OCI-LY1 (cell line): ENCODE measurements at regions not wholly inside any gene's neighbourhood (a gene's known extent, or its start where the extent isn't known, plus 50 kb on each side); places are given as distances from the start of the nearest gene placed in this dataset.

Experiments used
- H2AFZ ChIP-seq: fragments of 200-600 bp; sonication (generic), shearing (Covaris generic); 2 replicates; pipeline ENCODE4 v1.6.0; 2014; ENCODE audit warnings: antibody characterized with exemption, mild to moderate bottlenecking, low read length
- H3F3A ChIP-seq: fragments of 200-600 bp; sonication (generic), shearing (Covaris generic); 2 replicates; pipeline ENCODE4 v1.6.0; 2014; ENCODE audit warnings: mild to moderate bottlenecking, antibody characterized with exemption, low read length, moderate library complexity; ENCODE audit not compliant: insufficient read depth
- H3K27ac ChIP-seq: fragments of 200-600 bp; sonication (generic); 2 replicates; pipeline ENCODE4 v1.5.1; 2014; ENCODE audit warnings: low read length, mixed run types, mild to moderate bottlenecking, low read depth; ENCODE audit not compliant: poor library complexity, severe bottlenecking
- H3K27me3 ChIP-seq: fragments of 200-600 bp; sonication (generic); 2 replicates; pipeline ENCODE4 v1.6.0; 2014; ENCODE audit warnings: antibody characterized with exemption, mild to moderate bottlenecking, low read length, moderate library complexity; ENCODE audit not compliant: insufficient read depth
- H3K36me3 ChIP-seq: fragments of 200-600 bp; sonication (generic); 2 replicates; pipeline ENCODE4 v1.6.1; 2014; ENCODE audit warnings: mild to moderate bottlenecking, antibody characterized with exemption, low read length, moderate library complexity, mixed read lengths; ENCODE audit not compliant: insufficient read depth
- H3K4me1 ChIP-seq: fragments of 200-600 bp; sonication (generic); 2 replicates; pipeline ENCODE4 v1.5.1; 2014; ENCODE audit warnings: mild to moderate bottlenecking, low read length, moderate library complexity; ENCODE audit not compliant: insufficient read depth, severe bottlenecking
- H3K4me2 ChIP-seq: fragments of 200-600 bp; sonication (generic), shearing (Covaris generic); 2 replicates; pipeline ENCODE4 v1.6.1; 2014; ENCODE audit warnings: low read length
- H3K4me3 ChIP-seq: fragments of 200-600 bp; sonication (generic); 2 replicates; pipeline ENCODE4 v1.5.1; 2014; ENCODE audit warnings: low read length, low read depth, mild to moderate bottlenecking, mixed read lengths; ENCODE audit not compliant: poor library complexity, severe bottlenecking
- H3K79me2 ChIP-seq: fragments of 200-600 bp; shearing (Covaris generic); 2 replicates; pipeline ENCODE4 v1.6.1; 2016; ENCODE audit warnings: mixed run types, low read length, mixed read lengths; ENCODE audit not compliant: insufficient read depth
- H3K9ac ChIP-seq: fragments of 200-600 bp; sonication (generic), shearing (Covaris generic); 2 replicates; pipeline ENCODE4 v1.6.1; 2014; ENCODE audit warnings: mild to moderate bottlenecking, low read length, mixed read lengths
- H3K9me2 ChIP-seq: fragments of 200-600 bp; sonication (generic), shearing (Covaris generic); 2 replicates; pipeline ENCODE4 v1.6.1; 2014; ENCODE audit warnings: low read depth, mild to moderate bottlenecking, low read length, mixed read lengths
- H3K9me3 ChIP-seq: fragments of 200-600 bp; shearing (Covaris generic); 2 replicates; pipeline ENCODE4 v1.6.1; 2014; ENCODE audit warnings: low read length, mixed read lengths
- H4K20me1 ChIP-seq: fragments of 200-600 bp; sonication (generic), shearing (Covaris generic); 2 replicates; pipeline ENCODE4 v1.6.0; 2016; ENCODE audit warnings: mild to moderate bottlenecking, low read length; ENCODE audit not compliant: insufficient read depth
- EZH2 ChIP-seq: fragments of 200-600 bp; sonication (generic), shearing (Covaris generic); IDR thresholded peaks from 2 replicates; pipeline ENCODE4 v1.8.0; 2017; ENCODE audit warnings: borderline replicate concordance, mixed run types, mild to moderate bottlenecking, antibody characterized with exemption, low read length, moderate library complexity, mixed read lengths
- TF ChIP-seq, protein P1 (sequence below): fragments of 200-600 bp; sonication (generic), shearing (Covaris generic); IDR thresholded peaks from 2 replicates; pipeline ENCODE4 v1.5.1; 2017; ENCODE audit warnings: mild to moderate bottlenecking, antibody characterized with exemption, low read length, moderate library complexity, mixed read lengths

DNA sequence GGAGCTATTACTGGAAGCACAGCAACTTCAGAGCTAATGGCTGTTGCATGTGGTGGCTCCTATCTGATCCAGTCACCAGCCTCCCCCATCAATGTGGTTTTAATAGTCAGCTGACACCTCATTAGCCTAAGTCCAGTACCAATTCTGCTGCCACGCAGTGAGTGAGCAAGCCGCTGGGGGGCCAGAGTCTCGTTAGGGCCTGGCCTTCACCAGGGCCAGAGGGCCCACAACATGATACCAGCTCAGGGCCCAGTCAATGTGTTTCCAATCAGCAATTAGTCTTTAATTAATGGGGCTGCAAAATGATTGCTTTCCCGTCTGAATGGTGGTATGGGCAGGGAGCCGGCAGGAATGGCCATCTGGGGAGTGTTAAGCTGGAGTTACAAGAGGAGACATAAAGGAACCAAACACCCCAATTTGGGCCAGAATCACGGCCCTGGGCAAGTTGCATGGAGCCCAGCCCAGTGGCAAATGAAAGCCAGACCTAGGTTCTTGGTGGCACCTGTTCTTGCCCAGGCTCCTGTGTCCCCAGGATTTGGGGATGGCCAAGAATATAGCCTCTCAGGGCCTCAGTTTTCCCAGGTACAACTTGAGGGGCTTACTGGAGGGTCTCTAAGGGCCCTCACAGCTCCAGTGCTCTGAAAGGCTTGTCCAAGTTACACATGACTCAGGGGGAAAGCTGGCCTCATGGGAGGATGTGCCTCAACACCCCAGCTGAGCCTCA is 119.2 kb downstream of the EFNB1 start:
- Histone ChIP-seq H2AFZ (no peak overlapping the region), H3K9me2 (no peaks in the 10 kb centered on the region), H3K36me3 (no peaks in the 10 kb centered on the region), H3K4me3 (no peak overlapping the region), H3K4me1 (no peaks in the 10 kb centered on the region), H3K9me3 (no peaks in the 10 kb centered on the region), H3K9ac (no peak overlapping the region), H3K4me2 (no peak overlapping the region), H3K79me2 (no peaks in the 10 kb centered on the region), H3K27me3 (no peaks in the 10 kb centered on the region), H3F3A (no peaks in the 10 kb centered on the region), H3K27ac (no peak overlapping the region), H4K20me1 (no peaks in the 10 kb centered on the region)
- TF ChIP-seq, protein P1, sequence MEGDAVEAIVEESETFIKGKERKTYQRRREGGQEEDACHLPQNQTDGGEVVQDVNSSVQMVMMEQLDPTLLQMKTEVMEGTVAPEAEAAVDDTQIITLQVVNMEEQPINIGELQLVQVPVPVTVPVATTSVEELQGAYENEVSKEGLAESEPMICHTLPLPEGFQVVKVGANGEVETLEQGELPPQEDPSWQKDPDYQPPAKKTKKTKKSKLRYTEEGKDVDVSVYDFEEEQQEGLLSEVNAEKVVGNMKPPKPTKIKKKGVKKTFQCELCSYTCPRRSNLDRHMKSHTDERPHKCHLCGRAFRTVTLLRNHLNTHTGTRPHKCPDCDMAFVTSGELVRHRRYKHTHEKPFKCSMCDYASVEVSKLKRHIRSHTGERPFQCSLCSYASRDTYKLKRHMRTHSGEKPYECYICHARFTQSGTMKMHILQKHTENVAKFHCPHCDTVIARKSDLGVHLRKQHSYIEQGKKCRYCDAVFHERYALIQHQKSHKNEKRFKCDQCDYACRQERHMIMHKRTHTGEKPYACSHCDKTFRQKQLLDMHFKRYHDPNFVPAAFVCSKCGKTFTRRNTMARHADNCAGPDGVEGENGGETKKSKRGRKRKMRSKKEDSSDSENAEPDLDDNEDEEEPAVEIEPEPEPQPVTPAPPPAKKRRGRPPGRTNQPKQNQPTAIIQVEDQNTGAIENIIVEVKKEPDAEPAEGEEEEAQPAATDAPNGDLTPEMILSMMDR, result no peak
- no peak for TF ChIP-seq EZH2

DNA sequence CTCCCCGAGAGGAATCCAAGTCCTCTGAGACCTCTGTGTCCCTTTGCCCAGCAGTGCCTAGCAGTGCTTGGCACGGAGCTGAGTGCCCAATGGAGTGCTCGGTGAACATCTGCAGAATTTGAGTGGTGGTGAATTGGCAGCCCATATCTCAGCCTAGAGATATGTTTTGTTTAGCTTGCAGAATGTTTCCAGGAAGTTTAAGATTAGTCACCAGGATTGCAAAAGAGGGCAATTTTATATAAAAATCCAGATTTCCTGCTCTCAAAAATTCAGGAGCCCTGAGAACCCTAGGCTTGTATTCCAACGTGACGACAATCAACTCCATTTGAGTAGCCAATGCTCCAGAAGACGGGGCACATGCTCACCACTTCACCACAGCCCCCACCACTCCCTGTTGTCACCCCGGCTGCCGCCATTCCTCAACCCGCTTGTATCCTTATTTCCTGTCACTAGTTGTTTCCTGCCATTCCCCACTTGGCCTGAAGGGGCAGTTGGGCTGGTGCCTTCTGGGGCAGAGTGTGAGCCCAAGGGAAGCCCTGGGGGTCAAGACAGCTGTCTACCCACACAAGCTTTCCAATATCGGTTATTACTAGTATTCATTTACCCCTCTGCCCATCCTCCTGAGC is 116.9 kb downstream of the EFNB1 start:
- Histone ChIP-seq H3K9ac (no peak overlapping the region), H3K4me1 (no peaks in the 10 kb centered on the region), H3K79me2 (no peaks in the 10 kb centered on the region), H3K27me3 (no peaks in the 10 kb centered on the region), H3K4me2 (no peak overlapping the region), H2AFZ (no peak overlapping the region), H3K9me2 (no peaks in the 10 kb centered on the region), H3K4me3 (no peak overlapping the region), H4K20me1 (no peaks in the 10 kb centered on the region), H3K36me3 (no peaks in the 10 kb centered on the region), H3K9me3 (no peaks in the 10 kb centered on the region), H3K27ac (no peak overlapping the region), H3F3A (no peaks in the 10 kb centered on the region)
- no peak for TF ChIP-seq EZH2
- TF ChIP-seq, protein P1, result 0 out of 2 replicates have a peak, but pooled peaks have one; percentile 8

DNA sequence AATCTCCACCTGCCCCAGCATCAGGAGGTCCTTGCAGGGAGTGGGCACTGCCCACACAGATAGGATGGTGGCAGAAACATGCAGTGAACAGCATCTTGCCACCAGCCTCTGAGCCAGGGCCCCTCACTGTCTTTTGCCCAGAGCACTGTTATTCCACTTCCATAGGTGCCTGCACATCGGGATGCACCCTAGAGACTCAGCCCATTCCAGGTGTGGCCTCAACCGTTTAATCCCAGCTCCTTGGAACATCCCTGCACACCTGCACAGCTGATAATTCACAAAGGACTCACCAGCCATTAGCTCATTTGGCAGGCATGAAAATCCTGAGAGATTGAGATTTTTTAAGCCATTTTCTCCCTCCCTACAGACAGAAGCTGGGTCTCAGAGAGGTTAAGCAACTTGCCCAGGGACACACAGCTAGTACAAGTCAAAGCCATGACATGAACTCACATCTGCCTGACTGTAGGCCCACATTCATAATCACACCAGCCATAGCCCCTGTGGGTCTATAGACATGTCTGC is 116.3 kb downstream of the EFNB1 start:
- H3K4me2 ChIP-seq, result no peak overlapping the region
- no peaks in the 10 kb centered on the region for H4K20me1 ChIP-seq
- H3K9ac ChIP-seq, result no peak overlapping the region
- no peaks in the 10 kb centered on the region for H3K79me2 ChIP-seq
- no peaks in the 10 kb centered on the region for H3K9me2 ChIP-seq
- H3K27me3 ChIP-seq, result no peaks in the 10 kb centered on the region
- no peak for TF ChIP-seq EZH2
- TF ChIP-seq, protein P1, result no peak
- H3F3A ChIP-seq, result no peaks in the 10 kb centered on the region
- no peaks in the 10 kb centered on the region for H3K36me3 ChIP-seq
- no peaks in the 10 kb centered on the region for H3K9me3 ChIP-seq
- H3K4me3 ChIP-seq, result no peak overlapping the region
- no peak overlapping the region for H3K27ac ChIP-seq
- no peak overlapping the region for H2AFZ ChIP-seq
- no peaks in the 10 kb centered on the region for H3K4me1 ChIP-seq
